GM18873 (cell line): ENCODE measurements at regions not wholly inside any gene's neighbourhood (a gene's known extent, or its start where the extent isn't known, plus 50 kb on each side); places are given as distances from the start of the nearest gene placed in this dataset.
"Not testable (repeated sequence)": the region's sequence is repeated elsewhere in the genome, so short reads cannot be mapped to it uniquely, and the experiment has no call there.

Experiments used
- ATAC-seq: cut with Tn5 transposase; IDR thresholded peaks from one replicate; pipeline ENCODE4 v1.9.1; 2021; ENCODE audit warnings: mild to moderate bottlenecking, moderate library complexity, moderate number of reproducible peaks; ENCODE audit not compliant: unreplicated experiment, low FRiP score

DNA sequence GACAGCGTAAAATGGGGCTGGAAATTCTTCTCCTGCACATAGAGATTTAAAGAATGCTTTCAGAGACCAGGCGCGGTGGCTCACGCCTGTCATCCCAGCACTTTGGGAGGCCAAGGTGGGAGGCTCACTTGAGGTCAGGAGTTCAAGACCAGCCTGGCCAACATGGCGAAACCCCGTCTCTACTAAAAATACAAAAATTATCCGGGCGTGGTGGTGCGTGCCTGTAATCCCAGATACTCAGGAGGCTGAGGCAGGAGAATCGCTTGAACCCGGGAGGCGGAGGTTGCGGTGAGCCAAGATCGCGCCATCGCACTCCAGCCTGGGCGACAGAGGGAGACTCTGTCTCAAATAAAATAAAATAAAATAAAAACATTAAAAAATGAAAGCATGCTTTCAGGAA lies 107.4 kb downstream of the CRLF2 start:
- not testable (repeated sequence) for ATAC-seq

DNA sequence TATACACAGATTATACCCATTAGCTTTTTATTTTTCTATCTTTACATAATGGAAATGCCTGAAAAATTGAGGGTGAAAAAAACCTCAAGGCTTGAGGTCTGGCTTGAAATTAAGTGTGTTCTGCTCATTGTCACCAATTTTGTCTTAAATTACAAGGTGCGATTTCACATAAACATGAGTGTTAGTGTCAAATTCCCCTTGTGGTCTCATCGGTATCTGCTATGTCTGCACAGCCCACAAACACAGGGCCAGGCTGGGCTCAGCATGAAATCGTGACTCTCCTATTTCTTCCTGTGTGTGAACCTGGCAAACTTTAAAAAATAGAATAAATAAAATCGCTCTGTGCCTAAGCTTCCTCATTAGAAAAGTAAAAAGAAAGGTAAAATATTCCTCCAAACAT lies 109.1 kb downstream of the CRLF2 start:
- no peak for ATAC-seq

DNA sequence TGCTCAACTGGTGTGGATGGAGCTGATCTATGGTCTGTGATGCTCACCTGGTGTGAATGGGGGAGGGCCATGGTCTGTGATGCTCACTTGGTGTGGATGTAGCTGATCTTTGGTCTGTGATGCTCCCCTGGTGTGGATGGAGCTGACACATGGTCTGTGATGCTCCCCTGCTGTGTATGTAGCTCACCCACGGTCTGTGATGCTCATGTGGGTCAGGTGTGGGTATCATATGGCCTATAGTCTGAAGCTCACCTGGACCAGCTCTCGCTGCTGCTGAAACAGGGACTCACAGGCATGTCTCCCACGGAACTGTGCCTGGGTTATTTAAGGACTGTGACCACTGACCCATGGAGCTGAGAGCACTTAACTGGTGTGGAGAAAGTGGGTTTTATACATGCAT lies 109.7 kb downstream of the CRLF2 start:
- ATAC-seq, result no peak

DNA sequence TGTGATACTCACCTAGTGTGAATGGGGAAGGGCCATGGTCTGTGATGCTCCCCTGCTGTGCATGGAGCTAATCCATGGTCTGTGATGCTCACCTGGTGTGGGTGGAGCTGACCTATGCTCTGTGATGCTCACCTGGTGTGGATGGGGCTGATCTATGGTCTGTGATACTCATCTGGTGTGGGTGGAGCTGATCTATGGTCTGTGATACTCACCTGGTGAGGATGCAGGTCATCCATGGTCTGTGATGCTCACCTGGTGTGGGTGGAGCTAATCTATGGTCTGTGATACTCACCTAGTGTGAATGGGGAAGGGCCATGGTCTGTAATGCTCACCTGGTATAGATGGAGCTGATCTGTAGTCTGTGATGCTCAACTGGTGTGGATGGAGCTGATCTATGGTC lies 110.2 kb downstream of the CRLF2 start:
- not testable (repeated sequence) for ATAC-seq

DNA sequence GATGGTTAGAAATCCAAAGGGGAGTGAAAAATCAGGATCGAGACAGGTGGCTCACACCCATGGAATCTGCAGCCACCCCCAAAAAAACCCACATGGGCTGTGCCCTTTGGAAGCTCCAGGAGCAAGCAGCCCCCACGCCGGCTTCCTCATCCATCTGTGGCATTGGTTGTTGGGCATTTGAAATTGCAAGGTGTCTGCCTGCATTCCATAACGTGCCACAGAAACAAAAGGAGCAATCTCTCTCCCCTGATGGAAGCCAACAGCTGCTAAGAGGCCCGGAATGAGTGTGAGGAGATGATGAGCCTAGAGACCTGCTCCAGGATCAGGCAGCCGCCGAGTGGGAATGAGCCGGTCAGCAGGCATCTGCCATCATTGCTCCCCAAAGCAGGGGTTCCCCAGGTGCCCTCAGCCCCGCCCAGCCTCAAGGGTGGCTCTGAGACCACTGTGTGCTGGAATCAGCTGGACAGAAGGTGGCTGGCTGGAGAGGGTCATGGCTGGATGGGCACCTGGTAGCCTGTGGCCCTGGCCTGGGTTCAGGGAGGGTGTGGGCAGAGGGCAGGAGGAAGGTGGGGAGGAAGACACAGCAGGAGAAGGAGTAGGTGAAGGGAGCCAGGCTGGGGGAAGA lies 113.2 kb downstream of the CRLF2 start:
- ATAC-seq, result no peak

DNA sequence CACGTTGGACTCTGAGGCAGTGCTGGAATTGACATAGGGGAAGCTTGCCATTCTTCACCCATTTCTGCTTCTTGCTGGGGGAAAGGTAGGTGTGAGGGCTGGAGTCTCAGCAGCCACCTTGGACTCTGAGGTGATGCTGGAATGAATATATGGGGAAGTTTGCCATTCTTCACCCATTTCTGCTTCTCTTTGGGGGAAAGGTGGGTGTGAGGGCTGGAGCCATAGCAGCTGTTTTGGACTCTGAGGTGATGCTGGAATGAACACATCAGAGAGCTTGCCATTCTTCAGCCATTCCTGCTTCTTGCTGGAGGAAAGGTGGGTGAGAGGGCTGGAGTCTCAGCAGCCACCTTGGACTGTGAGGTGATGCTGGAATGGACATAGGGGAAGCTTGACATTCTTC lies 115.1 kb downstream of the CRLF2 start:
- ATAC-seq, result no peak

DNA sequence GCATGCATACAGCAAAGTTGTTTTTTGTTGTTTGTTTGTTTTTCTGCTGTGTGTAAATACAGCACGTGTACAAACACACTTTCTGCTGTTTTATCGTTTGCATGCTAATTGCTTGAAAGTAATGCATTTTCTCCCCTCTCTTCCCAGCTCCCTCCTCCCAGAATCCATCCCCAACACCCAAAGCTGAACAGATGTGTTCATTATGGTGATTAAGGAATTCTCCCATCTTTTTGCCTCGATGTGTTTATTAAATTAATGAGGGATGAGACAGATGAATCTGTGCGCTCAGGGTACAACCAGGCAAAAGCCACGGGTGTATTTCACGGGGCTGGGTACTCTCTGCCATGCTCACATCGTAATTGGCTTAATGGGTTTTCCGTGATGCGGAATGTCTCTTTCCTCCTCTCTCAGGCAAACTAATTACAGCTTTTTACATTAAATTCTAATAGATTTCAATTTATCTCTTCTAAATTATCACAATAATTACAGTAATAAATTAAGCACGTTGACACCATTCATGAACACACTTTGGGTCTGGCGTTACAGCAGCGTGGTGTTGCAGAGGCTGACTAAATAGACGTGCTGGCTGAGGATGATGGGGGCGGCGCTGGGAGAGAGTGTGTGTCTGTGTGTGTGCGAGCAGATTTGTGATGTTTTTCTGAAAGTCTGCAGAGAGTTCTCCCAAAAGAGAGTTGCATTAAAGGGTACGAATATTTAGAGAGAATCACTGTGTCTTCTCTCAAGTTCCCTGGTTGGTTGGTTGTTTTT lies 117.7 kb downstream of the CRLF2 start:
- no peak for ATAC-seq

DNA sequence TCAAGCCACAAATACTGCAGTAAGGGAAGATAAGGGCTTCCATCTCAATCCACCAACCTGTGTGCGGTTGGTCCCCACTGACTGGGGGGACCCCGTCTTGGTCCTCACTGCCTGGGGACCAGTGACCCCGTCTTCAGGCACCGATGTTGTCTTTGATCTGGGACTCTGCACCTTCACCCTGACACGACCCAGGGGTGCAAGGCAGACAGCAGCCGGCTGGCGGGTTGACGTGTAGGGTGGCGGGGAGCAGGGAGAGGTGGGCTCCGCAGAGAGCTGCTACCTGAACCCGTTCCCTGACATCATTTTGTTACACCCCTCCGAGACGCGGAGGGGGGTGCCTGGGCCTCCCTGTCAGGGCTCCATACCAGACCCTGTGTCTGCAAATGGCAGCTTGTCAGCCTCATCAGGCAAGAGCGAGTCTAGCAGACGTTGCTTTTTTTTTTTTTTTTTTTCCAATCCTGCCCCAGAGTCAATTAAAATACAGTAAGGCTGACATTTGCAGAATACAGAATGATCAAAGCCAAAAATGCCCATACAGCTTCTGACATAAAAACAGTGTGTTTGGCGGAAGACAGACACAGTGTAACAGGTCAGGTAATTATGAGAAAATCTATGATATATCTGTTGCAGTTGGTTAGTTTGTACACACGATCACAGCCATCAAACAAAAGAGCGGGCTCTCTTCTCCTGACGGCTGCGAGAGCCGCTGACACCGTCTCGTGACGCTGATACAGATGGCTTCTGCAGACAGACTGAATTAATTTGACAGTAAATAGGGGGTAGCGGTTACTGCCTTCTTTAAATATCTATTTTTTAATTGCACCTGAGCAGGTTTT lies 118.6 kb downstream of the CRLF2 start:
- no peak for ATAC-seq

DNA sequence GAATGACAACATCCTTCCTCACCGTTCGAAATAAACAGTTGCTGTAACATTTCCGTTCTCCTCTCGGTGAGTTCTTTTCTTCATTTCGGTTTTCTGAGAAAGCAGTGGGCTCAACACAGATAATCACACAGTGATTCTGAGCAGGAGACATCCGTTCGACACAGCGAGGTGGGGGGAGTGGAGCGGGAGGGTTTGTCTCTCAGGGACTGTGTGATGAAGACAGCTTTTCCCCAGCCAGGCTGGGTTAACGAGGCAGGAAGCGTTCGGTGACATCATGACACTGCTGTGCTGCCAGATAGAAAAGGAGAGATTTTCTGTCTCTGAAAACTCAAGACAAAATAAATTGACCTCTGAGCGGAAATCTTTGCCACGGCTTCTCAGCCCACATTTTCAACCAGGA lies 119.3 kb downstream of the CRLF2 start:
- ATAC-seq, result no peak

DNA sequence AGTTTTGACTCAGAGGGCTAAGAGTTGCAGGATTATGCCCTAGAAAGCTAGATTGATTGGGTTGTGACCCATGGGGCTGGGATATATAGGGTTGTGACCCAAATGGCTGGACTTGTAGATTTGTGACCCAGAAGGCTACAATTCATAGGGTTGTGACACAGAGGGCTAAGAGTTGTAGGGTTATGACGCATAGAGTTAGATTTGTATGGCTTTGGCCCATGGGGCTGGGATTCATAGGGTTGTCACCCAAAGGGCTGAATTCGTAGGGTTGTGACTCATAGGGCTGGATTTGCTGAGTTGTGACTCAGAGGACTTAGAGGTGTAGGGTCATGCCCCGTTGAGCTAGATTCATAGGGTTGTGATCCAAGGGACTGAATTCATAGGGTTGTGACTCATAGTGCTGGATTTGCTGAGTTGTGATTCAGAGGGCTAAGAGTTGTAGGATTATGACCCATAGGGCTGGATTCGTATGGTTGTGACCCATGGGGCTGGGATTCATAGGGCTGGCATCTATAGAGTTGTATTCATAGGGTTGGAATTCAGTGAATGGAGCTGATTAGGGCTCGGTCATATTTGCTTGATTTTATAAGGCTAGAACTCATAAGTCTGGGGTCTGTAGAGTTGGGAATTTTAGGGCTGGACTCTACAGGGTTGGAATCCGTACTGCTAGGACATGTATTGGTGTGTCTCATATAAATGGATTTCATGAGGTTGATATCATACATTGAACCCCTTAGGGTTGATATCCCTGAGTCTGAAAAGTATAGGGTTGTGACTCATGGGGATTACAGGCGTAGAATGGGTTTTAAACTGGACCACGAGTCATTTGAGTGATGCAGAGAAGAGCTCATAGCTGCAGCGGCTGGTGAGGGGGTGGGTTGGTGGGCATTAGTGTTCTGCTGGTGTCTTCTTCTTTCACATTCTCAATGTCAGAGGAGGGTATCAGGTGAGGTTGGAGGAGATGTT lies 125.7 kb downstream of the CRLF2 start:
- ATAC-seq, result no peak

DNA sequence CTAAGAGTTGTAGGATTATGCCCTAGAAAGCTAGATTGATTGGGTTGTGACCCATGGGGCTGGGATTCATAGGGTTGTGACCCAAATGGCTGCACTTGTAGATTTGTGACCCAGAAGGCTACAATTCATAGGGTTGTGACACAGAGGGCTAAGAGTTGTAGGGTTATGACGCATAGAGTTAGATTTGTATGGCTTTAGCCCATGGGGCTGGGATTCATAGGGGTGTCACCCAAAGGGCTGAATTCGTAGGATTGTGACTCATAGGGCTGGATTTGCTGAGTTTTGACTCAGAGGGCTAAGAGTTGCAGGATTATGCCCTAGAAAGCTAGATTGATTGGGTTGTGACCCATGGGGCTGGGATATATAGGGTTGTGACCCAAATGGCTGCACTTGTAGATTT lies 126.6 kb downstream of the CRLF2 start:
- ATAC-seq, result not testable (repeated sequence)

DNA sequence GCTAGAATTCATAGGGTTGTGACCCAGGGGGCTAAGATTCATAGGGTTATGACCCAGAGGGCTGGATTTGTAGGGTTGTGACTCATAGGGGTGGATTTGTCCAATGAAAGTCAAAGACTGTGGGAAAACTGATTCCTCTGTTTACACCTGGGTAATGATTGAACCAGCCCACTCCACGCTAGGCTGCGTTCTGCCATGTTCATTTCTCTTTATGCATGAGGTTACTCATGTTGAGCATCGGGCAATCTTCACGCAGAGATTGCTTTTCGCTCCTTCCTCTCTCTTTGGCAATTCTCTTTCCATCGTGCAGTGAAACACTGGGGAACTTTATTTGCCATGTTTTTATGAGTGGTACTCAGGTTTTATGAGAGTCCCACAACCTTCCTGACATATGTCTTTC lies 127.8 kb downstream of the CRLF2 start:
- no peak for ATAC-seq

DNA sequence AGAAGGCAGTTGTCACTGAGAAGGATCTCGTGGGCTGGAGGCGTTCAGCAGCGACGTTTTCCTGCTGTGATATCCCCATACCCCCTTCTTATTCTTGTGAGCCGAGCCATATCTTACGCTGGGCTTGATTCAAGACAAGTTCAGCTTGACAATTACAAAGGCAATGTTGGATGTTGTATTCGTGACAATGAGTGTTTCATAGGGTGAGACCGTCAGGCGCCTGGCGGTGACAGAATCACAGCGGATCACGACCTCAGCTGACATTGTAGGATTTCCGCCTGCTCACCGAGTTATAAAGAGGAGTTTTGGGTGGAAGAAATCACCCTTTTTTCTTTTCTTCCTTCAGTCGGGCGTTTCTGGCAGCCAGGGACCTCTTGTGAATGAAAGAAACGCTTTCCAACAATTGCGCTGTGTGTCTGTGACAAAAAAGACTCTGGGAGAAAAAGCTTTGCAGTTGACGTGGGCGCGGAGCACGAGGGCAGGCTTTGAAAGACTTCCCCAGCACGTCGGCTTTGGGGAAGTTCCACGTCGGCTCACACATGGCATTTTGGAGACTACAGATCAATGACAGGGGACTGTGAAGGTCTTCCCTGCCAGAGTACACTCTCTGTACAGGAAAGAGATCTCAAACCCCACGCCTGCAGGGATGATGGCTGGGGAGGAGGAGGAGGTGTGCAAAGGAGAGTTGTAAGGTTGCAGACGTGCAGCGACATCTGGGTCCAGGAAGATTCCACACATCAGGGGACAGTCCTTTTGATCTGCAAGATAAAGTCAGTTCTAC lies 135.4 kb downstream of the CRLF2 start:
- ATAC-seq, result no peak

DNA sequence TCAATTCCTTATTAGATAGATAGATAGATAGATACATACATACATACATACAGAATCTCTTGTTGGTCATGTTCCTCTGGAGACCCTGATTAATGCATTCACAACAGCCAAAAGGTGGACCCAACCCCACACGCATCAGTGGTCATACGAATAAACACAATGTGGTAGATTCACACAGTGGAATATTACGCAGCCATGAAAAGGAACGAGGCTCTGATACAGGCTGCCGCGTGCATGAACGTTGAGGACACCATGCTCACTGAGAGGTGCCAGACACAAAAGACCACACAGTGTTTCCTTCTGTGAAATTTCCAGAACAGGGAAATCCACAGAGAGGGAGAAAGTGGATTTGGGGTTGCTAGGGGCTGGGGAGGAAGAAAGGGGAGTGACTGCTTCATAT lies 136.7 kb downstream of the CRLF2 start:
- no peak for ATAC-seq

DNA sequence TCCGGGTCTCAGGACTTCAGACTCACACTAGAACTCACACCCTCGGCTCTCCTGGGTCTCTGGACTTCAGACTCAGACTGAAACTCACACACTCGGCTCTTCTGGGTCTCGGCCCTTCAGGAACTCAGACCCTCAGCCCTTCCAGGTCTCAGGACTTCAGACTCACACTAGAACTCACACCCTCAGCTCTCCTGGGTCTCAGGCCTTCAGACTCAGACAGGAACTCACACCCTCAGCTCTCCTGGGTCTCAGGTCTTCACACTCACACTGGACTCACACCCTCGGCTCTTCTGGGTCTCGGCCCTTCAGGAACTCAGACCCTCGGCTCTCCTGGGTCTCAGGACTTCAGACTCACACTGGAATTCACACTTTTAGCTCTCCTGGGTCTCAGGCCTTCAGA lies 137.3 kb downstream of the CRLF2 start:
- no peak for ATAC-seq

DNA sequence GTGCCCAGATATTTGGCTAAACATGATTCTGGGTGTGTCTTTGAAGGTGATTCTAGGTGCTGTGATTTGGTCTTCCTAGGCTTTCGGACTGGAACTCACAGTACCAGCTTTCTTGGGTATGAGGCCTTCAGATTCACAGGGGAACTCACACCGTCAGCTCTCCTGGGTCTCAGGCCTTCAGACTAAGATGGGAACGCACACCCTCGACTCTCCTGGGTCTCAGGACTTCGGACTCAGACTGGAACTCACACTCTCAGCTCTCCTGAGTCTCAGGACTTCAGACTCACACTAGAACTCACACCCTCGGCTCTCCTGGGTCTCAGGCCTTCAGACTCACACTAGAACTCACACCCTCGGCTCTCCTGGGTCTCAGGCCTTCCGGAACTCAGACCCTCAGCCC lies 137.7 kb downstream of the CRLF2 start:
- no peak for ATAC-seq

DNA sequence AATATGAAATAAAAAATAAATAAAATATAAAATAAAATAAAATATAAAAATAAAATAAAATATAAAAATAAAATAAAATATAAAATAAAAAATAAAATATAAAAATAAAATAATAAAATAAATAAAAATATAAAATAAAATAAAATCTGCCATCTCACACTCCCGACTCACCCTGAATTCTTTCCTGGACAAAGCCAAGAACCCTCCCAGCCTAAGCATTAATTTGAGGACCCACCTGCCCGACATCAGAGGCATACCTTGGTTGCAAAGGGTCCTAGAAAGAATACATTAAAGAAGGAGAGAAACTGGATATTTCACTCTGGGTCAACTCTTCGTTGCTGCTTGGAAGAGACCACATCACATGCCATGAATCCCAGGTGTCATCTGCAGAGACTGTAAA lies 138.3 kb downstream of the CRLF2 start:
- no peak for ATAC-seq

DNA sequence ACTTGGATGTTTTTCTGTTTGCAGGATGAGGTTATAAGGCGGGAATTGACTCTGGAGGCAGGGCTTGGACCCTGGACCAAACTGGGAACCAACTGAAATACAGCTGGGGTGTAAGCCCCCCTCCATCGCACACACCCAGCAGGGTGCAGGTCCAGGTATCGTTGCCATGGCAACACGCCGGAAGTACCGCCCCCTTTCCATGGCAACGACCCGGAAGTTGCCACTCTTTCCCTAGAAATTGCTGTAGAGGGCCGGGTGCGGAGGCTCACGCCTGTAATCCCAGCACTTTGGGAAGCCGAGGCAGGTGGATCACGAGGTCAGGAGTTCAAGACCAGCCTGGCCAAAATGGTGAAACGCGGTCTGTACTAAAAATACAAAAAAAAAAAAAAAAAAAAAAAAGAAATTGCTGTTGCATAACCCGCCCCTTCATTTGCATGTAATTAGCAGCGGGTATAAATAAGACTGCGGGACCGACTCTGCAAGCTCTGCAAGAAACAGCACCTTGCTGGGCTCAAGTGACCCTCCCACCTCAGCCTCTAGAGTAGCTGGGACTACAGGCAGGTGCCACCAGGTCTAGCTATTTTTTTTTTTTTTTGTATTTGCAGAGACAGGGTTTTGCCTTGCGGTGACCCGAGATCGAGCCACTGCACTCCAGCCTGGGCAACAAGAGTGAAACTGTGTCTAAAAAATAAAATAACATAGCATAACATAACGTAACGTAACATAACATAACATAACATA lies 139.6 kb downstream of the CRLF2 start:
- ATAC-seq, result no peak

DNA sequence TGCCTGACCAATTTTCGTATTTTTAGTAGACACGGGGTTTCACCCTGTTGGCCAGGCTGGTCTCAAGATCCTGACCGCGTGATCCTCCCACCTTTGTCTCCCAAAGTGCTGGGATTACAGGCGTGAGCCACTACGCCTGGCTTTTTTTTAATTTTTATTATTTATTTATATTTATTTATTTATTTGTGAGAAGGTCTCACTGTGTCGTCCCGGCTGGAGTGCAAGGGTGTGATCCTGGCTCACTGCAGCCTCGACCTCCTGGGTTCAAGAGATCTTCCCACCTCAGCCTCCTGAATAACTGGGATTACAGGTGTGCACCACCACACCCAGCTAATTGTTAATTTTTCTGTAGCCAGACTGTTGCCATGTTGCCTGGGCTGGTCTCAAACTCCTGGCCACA lies 141.1 kb downstream of the CRLF2 start:
- no peak for ATAC-seq
